ENCODE measurements at regions not wholly inside any gene's neighbourhood (a gene's known extent, or its start where the extent isn't known, plus 50 kb on each side); places are given as distances from the start of the nearest gene placed in this dataset.

- TF ChIP-seq NFIC (IDR thresholded peaks at IDR 0.05) (no peak), RAD21 (IDR thresholded peaks at IDR 0.05; ENCODE audit: low read depth) (no peak), FOXM1 (IDR thresholded peaks at IDR 0.05; ENCODE audit: borderline replicate concordance, low read depth) (no peak), CREB1 (IDR thresholded peaks at IDR 0.05; ENCODE audit: low read depth) (no peak), TEAD4 (IDR thresholded peaks at IDR 0.05) (no peak), CEBPB (IDR thresholded peaks at IDR 0.05) (no peak), ZBTB7A (IDR thresholded peaks at IDR 0.05; ENCODE audit: low read depth) (no peak), TCF12 (IDR thresholded peaks at IDR 0.05; ENCODE audit: low read depth) (no peak), YY1 (IDR thresholded peaks at IDR 0.05; ENCODE audit: low read depth) (no peak), EGR1 (IDR thresholded peaks at IDR 0.05) (no peak), MAX (IDR thresholded peaks at IDR 0.05) (no peak)
- TF ChIP-seq, protein P1, sequence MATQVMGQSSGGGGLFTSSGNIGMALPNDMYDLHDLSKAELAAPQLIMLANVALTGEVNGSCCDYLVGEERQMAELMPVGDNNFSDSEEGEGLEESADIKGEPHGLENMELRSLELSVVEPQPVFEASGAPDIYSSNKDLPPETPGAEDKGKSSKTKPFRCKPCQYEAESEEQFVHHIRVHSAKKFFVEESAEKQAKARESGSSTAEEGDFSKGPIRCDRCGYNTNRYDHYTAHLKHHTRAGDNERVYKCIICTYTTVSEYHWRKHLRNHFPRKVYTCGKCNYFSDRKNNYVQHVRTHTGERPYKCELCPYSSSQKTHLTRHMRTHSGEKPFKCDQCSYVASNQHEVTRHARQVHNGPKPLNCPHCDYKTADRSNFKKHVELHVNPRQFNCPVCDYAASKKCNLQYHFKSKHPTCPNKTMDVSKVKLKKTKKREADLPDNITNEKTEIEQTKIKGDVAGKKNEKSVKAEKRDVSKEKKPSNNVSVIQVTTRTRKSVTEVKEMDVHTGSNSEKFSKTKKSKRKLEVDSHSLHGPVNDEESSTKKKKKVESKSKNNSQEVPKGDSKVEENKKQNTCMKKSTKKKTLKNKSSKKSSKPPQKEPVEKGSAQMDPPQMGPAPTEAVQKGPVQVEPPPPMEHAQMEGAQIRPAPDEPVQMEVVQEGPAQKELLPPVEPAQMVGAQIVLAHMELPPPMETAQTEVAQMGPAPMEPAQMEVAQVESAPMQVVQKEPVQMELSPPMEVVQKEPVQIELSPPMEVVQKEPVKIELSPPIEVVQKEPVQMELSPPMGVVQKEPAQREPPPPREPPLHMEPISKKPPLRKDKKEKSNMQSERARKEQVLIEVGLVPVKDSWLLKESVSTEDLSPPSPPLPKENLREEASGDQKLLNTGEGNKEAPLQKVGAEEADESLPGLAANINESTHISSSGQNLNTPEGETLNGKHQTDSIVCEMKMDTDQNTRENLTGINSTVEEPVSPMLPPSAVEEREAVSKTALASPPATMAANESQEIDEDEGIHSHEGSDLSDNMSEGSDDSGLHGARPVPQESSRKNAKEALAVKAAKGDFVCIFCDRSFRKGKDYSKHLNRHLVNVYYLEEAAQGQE (IDR thresholded peaks at IDR 0.05; ENCODE audit: low read depth), result no peak
These were observed 500.9 kb upstream of the DSEL start for GRCh38 chr18:68017385-68017784.

- TF ChIP-seq YY1 (IDR thresholded peaks at IDR 0.05; ENCODE audit: low read depth) (no peak), USF1 (IDR thresholded peaks at IDR 0.05) (no peak), EGR1 (IDR thresholded peaks at IDR 0.05) (no peak), FOXM1 (IDR thresholded peaks at IDR 0.05; ENCODE audit: borderline replicate concordance, low read depth) (no peak), TEAD4 (IDR thresholded peaks at IDR 0.05) (no peak), EP300 (IDR thresholded peaks at IDR 0.05; ENCODE audit: borderline replicate concordance) (no peak), NFIC (IDR thresholded peaks at IDR 0.05) (no peak), TCF12 (IDR thresholded peaks at IDR 0.05; ENCODE audit: low read depth) (no peak), CREB1 (IDR thresholded peaks at IDR 0.05; ENCODE audit: low read depth) (no peak), RAD21 (IDR thresholded peaks at IDR 0.05; ENCODE audit: low read depth) (no peak), TAF1 (IDR thresholded peaks at IDR 0.05; ENCODE audit: low read depth) (no peak), MAX (IDR thresholded peaks at IDR 0.05) (no peak), CEBPB (IDR thresholded peaks at IDR 0.05) (no peak), ZBTB7A (IDR thresholded peaks at IDR 0.05; ENCODE audit: low read depth) (no peak)
- TF ChIP-seq, protein P1 (IDR thresholded peaks at IDR 0.05; ENCODE audit: low read depth), result no peak
These were observed 481.0 kb upstream of the DSEL start for GRCh38 chr18:67997496-67997895.

GRCh38 chr18:67995769-67996168 is 479.2 kb upstream of the DSEL start:
- no peak for TF ChIP-seq EGR1 (IDR thresholded peaks at IDR 0.05)
- TF ChIP-seq, protein P1 (IDR thresholded peaks at IDR 0.05; ENCODE audit: low read depth), result no peak
- TF ChIP-seq ZBTB7A (IDR thresholded peaks at IDR 0.05; ENCODE audit: low read depth), result no peak
- no peak for TF ChIP-seq RAD21 (IDR thresholded peaks at IDR 0.05; ENCODE audit: low read depth)
- no peak for TF ChIP-seq MAX (IDR thresholded peaks at IDR 0.05)
- TF ChIP-seq TCF12 (IDR thresholded peaks at IDR 0.05; ENCODE audit: low read depth), result no peak
- TF ChIP-seq TAF1 (IDR thresholded peaks at IDR 0.05; ENCODE audit: low read depth), result no peak
- TF ChIP-seq CREB1 (IDR thresholded peaks at IDR 0.05; ENCODE audit: low read depth), result no peak
- TF ChIP-seq USF1 (IDR thresholded peaks at IDR 0.05), result no peak

DNA sequence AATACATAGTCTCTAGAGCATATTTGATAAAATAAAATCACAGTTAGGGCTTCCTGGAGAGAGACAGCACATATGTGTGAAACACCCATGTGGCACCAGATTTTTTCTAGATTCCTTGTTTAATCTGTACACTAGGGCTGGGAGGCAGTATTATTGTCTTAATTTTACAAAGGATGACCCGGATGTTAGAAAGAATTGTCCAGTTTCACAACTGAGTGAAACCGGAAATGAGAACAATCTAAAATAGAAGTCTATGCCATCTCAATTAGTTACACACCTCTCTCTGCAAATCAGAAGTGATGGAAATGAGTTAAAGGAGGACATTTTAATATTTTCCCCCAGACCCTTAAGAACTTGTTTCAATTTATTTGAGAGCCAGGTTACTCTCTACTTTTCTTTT is 463.7 kb upstream of the DSEL start:
- TF ChIP-seq RAD21 (IDR thresholded peaks at IDR 0.05; ENCODE audit: low read depth), result no peak
- TF ChIP-seq TCF12 (IDR thresholded peaks at IDR 0.05; ENCODE audit: low read depth), result no peak
- TF ChIP-seq TAF1 (IDR thresholded peaks at IDR 0.05; ENCODE audit: low read depth), result no peak
- TF ChIP-seq NFIC (IDR thresholded peaks at IDR 0.05), result no peak
- TF ChIP-seq CEBPB (IDR thresholded peaks at IDR 0.05), result no peak
- no peak for TF ChIP-seq ZBTB7A (IDR thresholded peaks at IDR 0.05; ENCODE audit: low read depth)
- TF ChIP-seq EGR1 (IDR thresholded peaks at IDR 0.05), result no peak
- TF ChIP-seq FOXM1 (IDR thresholded peaks at IDR 0.05; ENCODE audit: borderline replicate concordance, low read depth), result no peak
- no peak for TF ChIP-seq USF1 (IDR thresholded peaks at IDR 0.05)
- TF ChIP-seq MAX (IDR thresholded peaks at IDR 0.05), result no peak

All from Ishikawa (cell line).